Kidney epithelial cell (primary cell): ENCODE measurements at regions not wholly inside any gene's neighbourhood (a gene's known extent, or its start where the extent isn't known, plus 50 kb on each side); places are given as distances from the start of the nearest gene placed in this dataset.

Experiments used
- DNase-seq: peaks from one replicate; pipeline ENCODE4 v3.0.0-alpha.2; 2010; ENCODE audit warnings: low read depth
- H3K27me3 ChIP-seq: 2 replicates; pipeline ENCODE4 v1.6.0; 2011; ENCODE audit warnings: low read length; ENCODE audit not compliant: control insufficient read depth, insufficient read depth
- H3K36me3 ChIP-seq: 2 replicates; pipeline ENCODE4 v1.5.1; 2011; ENCODE audit warnings: low read length; ENCODE audit not compliant: control insufficient read depth, insufficient read depth
- H3K4me3 ChIP-seq: 2 replicates; pipeline ENCODE4 v1.5.1; 2011; ENCODE audit warnings: low read depth, mild to moderate bottlenecking, control low read depth, low read length
- TF ChIP-seq, protein P1 (sequence below): IDR thresholded peaks from 2 replicates; pipeline ENCODE4 v1.5.1; 2011; ENCODE audit warnings: mild to moderate bottlenecking, moderate library complexity, low read length, control low read depth, inconsistent platforms; ENCODE audit not compliant: insufficient read depth, poor library complexity, severe bottlenecking

DNA sequence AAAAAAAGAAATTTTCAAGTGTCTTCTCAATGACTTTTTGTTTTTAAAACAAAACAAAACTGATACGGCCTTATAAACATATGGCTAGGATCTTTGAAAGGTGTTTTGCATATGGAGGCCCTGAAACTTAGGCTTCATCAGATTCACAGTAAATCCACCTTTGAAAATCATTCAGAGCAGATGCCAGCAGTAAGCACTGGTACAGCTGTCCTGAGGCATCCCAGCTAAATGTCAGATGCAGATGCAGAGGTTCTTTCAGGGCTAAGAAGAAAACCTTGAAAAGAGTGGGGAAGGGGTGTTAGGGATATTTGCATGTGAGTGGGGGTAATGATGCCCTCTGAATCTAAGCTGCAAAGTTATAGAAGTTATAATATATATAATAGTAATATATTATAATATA lies 56.2 kb upstream of the GNG12 start:
- no peak overlapping the region for H3K4me3 ChIP-seq
- H3K36me3 ChIP-seq, result no peaks in the 10 kb centered on the region
- no peaks in the 10 kb centered on the region for H3K27me3 ChIP-seq
- no peak for DNase-seq
- TF ChIP-seq, protein P1, sequence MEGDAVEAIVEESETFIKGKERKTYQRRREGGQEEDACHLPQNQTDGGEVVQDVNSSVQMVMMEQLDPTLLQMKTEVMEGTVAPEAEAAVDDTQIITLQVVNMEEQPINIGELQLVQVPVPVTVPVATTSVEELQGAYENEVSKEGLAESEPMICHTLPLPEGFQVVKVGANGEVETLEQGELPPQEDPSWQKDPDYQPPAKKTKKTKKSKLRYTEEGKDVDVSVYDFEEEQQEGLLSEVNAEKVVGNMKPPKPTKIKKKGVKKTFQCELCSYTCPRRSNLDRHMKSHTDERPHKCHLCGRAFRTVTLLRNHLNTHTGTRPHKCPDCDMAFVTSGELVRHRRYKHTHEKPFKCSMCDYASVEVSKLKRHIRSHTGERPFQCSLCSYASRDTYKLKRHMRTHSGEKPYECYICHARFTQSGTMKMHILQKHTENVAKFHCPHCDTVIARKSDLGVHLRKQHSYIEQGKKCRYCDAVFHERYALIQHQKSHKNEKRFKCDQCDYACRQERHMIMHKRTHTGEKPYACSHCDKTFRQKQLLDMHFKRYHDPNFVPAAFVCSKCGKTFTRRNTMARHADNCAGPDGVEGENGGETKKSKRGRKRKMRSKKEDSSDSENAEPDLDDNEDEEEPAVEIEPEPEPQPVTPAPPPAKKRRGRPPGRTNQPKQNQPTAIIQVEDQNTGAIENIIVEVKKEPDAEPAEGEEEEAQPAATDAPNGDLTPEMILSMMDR, result no peak

DNA sequence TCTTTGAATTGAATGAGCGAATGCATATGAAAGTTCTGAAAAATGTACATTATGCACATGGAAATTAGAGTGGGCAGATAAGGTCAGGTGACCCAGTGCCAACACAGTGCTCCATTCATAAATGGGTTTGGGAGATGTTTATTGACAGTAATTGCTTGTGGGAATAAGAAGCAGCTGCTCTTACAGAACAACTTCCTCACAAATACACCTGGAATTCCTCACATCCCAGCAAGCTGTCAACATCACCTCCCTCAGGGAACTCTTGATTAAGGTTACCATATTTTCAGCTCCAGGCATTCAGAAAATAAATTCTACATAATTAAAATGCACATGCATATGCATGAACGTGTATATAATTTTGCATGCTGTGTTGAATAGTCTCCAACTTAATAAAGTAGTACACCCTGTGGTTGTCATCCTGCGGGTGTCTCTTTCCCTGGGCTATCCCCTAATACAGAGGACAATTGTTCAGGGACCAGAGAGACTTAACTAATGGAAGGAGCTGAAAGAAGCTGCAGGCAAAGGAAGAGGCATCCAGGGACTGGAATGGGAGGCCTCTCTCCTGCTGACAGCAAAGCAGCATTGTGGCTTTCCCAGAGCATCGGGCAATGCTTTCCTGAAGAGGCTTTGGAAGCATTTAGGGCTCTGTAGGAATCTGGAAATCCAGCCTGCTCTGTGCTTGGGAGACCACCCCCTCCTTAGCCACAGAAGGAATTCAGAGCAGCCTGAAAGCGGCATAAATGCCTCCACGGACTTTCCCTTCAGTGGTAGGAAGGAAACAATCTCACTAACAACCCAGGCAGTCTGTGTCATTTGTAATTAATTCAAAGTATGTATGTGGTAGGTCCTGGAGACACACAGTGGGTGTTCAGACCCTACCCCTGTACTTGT lies 55.2 kb upstream of the GNG12 start:
- Histone ChIP-seq H3K36me3 (no peaks in the 10 kb centered on the region), H3K27me3 (no peaks in the 10 kb centered on the region), H3K4me3 (no peak overlapping the region)
- no peak for DNase-seq
- TF ChIP-seq, protein P1, result no peak

DNA sequence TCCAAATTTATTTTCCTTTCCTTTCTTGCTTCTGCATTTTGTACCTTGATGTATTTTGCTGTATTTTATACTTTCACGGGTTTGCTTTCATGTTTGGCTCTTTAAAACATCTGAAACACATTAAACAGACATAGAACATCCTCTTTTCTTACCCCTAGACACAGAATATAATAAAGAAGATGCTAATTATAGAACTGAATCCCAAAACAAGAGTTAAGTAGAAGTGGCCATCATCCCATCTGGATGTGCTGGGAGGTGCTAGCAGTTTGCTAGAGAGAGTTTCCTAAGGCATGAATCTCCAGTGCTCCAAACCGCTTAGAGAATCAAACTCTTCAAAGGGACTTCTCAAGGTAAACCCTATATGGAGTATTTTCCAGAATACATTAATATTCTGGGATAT lies 53.9 kb upstream of the GNG12 start:
- no peaks in the 10 kb centered on the region for H3K27me3 ChIP-seq
- no peak for DNase-seq
- TF ChIP-seq, protein P1, result no peak
- H3K36me3 ChIP-seq, result no peaks in the 10 kb centered on the region
- no peak overlapping the region for H3K4me3 ChIP-seq

DNA sequence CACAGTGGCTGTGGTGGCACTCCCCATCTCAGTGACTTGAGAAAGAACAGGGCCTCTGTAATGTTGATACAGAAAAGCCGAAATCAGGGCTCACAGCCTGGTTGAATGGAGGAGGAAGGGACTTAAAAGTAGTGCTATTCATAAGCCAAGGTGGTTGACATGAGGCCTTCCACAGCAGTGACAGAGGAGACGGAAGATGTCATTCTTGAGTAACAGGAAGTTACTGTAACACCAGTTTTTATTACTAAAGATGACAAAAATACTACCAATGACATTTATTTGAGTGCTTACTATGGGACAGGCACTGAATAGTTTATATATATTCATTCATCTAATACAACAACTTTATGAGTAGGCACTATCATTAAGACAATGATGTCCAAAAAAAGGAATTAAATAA lies 52.8 kb upstream of the GNG12 start:
- no peaks in the 10 kb centered on the region for H3K27me3 ChIP-seq
- no peak overlapping the region for H3K4me3 ChIP-seq
- no peak for DNase-seq
- no peaks in the 10 kb centered on the region for H3K36me3 ChIP-seq
- TF ChIP-seq, protein P1, result no peak

DNA sequence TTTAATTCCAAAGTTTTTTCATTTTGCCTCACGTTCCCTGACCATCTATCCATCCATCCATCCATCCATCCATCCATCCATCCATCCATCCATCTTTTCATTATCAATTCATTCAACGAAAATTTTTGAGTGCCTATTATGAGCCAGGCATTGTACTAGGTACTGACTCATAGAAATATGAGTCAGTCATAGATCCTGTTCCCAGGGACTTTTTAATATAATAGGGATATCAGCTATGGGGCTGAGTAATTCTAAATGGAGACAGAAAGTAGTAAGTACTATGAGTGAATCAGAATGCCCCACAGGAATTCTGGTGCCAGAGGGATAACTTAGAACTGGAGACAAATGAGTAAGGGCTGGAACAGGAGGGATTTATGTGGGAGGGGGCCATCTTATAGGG lies 49.8 kb upstream of the GNG12 start:
- TF ChIP-seq, protein P1, result no peak
- H3K36me3 ChIP-seq, result no peaks in the 10 kb centered on the region
- DNase-seq, result no peak

More for the DNA sequence above, 49.8 kb upstream of the GNG12 start:
- Histone ChIP-seq H3K4me3 (no peak overlapping the region), H3K27me3 (no peaks in the 10 kb centered on the region)
